Caco-2 (cell line): ENCODE measurements at regions not wholly inside any gene's neighbourhood (a gene's known extent, or its start where the extent isn't known, plus 50 kb on each side); places are given as distances from the start of the nearest gene placed in this dataset.

Experiments
- BruUV-seq: library from RNA; stranded (reverse); fragments of 400-500 nt; replicated peaks from 2 replicates; lab custom pipeline; 2021; lab: Mats Ljungman, UMichigan
- CTCF ChIA-PET: fragments of 300-600 bp; sonication (Branson Sonifier 250); formaldehyde crosslinking; loops from one replicate; lab custom pipeline; 2022; ENCODE audit warnings: antibody characterized with exemption; lab: Charles Lee
- POLR2A ChIA-PET: fragments of 300-600 bp; sonication (Branson Sonifier 250); formaldehyde crosslinking; loops from one replicate; lab custom pipeline; 2022; ENCODE audit warnings: antibody characterized with exemption; lab: Charles Lee
- DNase-seq, 2 experiments: peaks; one replicate each; pipeline versions ENCODE4 v3.0.0 to v3.0.0-alpha.2; 2020 to 2022
- H3K27me3 ChIP-seq: replicated peaks from 2 replicates; pipeline ENCODE4 v1.6.0; 2011; ENCODE audit warnings: low read length; ENCODE audit not compliant: control insufficient read depth, insufficient read depth
- H3K36me3 ChIP-seq: 2 replicates; pipeline ENCODE4 v1.5.1; 2011; ENCODE audit warnings: low read length; ENCODE audit not compliant: control insufficient read depth, insufficient read depth
- H3K4me1 ChIP-seq: fragments of 250-450 bp; sonication (Bioruptor Pico); 2 replicates; pipeline ENCODE4 v1.5.1; 2020; ENCODE audit warnings: mild to moderate bottlenecking
- H3K4me3 ChIP-seq: 2 replicates; pipeline ENCODE4 v1.5.1; 2011; ENCODE audit warnings: low read depth, mild to moderate bottlenecking, control low read depth, low read length
- H3K9me3 ChIP-seq: fragments of 250-450 bp; sonication (Bioruptor Pico); 2 replicates; pipeline ENCODE4 v1.5.1; 2020; ENCODE audit warnings: mild to moderate bottlenecking, moderate library complexity
- H3K27ac Mint-ChIP-seq: one replicate; pipeline ENCODE4 v1.8.0; 2022; ENCODE audit warnings: mixed read lengths; ENCODE audit not compliant: unreplicated experiment
- H3K27me3 Mint-ChIP-seq: one replicate; pipeline ENCODE4 v1.8.0; 2022; ENCODE audit warnings: mixed read lengths; ENCODE audit not compliant: insufficient read depth, unreplicated experiment
- H3K36me3 Mint-ChIP-seq: one replicate; pipeline ENCODE4 v1.8.0; 2022; ENCODE audit warnings: mild to moderate bottlenecking, mixed read lengths; ENCODE audit not compliant: insufficient read depth, unreplicated experiment
- H3K4me1 Mint-ChIP-seq: one replicate; pipeline ENCODE4 v1.8.0; 2022; ENCODE audit warnings: low read depth, mixed read lengths; ENCODE audit not compliant: unreplicated experiment
- H3K4me3 Mint-ChIP-seq: one replicate; pipeline ENCODE4 v1.8.0; 2022; ENCODE audit warnings: mild to moderate bottlenecking, moderate library complexity, mixed read lengths; ENCODE audit not compliant: unreplicated experiment
- H3K9me3 Mint-ChIP-seq: one replicate; pipeline ENCODE4 v1.8.0; 2022; ENCODE audit warnings: mixed read lengths; ENCODE audit not compliant: unreplicated experiment
- CTCF ChIP-seq, 2 experiments: fragments of 200-600 bp in 1 of 2; IDR thresholded peaks; 1 replicate in 1 of 2; 2 replicates in 1 of 2; pipeline versions ENCODE4 v1.5.1 to v1.8.0; 2011 to 2022; ENCODE audit warnings: antibody characterized with exemption in 1 of 2, control low read depth in 1 of 2, inconsistent platforms in 1 of 2, low read depth in 1 of 2, low read length in 1 of 2, mild to moderate bottlenecking in 1 of 2, moderate library complexity in 1 of 2; ENCODE audit not compliant: insufficient read depth in 1 of 2, severe bottlenecking in 1 of 2, unreplicated experiment in 1 of 2
- intact Hi-C: fragments of 100-400 bp; cut with micrococcal nuclease; formaldehyde crosslinking; loops from one replicate; pipeline ENCODE4 v1.10.0; 2022; ENCODE audit not compliant: unreplicated experiment

GRCh38 chr16:50482271-50482670, 65.9 kb upstream of the NKD1 start:
- BruUV-seq = no TSS peak
- no peak overlapping the region for H3K4me3 ChIP-seq
- TF ChIP-seq CTCF (IDR thresholded peaks at IDR 0.05; ENCODE audit: insufficient read depth in 1 of 2, low read depth in 1 of 2, low read length in 1 of 2, severe bottlenecking in 1 of 2, unreplicated experiment in 1 of 2) = no peak
- H3K27me3 Mint-ChIP-seq = no peaks in the 10 kb centered on the region
- ChIA-PET POLR2A (no interaction called here), CTCF (interaction anchor here (1.1 kb wide), 1 partner anchor 108 kb away, joined by 6 read pairs; no protein-coding TSS in a partner anchor)
- peaks cover 5% of the 10 kb centered on the region; the same call in 1 of the 2 replicates for H3K9me3 ChIP-seq
- intact Hi-C loops = no loop called here
- H3K27ac Mint-ChIP-seq = no peak overlapping the region
- peaks cover 22% of the 10 kb centered on the region for H3K9me3 Mint-ChIP-seq
- H3K36me3 ChIP-seq = no peaks in the 10 kb centered on the region
- no peak overlapping the region for H3K4me3 Mint-ChIP-seq
- no peaks in the 10 kb centered on the region for H3K36me3 Mint-ChIP-seq
- H3K4me1 Mint-ChIP-seq = peaks cover 8% of the 10 kb centered on the region
- peaks cover 6% of the 10 kb centered on the region; the same call in 1 of the 2 replicates for H3K4me1 ChIP-seq
- no peak for DNase-seq
- no peaks in the 10 kb centered on the region for H3K27me3 ChIP-seq

DNA sequence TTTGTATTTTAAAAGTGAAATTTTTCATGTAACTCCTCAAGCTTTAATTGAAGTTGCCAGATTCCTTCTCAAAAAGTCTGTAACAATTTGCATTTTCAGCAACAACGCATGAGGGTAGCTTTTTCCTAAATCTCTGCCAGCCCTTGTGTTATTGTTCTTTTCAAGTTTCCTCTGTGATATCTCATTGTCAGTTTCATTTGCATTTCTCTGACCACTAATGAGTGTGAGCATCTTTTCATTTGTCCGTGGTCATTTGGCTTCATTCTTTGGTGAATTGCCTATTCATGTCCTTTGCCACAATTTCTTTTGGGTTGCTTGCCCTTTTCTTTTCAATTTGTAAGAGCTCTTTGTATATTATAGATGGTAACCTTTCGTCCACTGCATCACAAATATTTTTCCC, 68.0 kb upstream of the NKD1 start:
- H3K27me3 Mint-ChIP-seq = no peaks in the 10 kb centered on the region
- H3K36me3 Mint-ChIP-seq = no peaks in the 10 kb centered on the region
- H3K9me3 ChIP-seq = peaks cover 3% of the 10 kb centered on the region; the same call in 1 of the 2 replicates
- intact Hi-C loops = no loop called here
- peaks cover 6% of the 10 kb centered on the region; the same call in 1 of the 2 replicates for H3K4me1 ChIP-seq
- CTCF ChIA-PET = no interaction called here
- peaks cover 8% of the 10 kb centered on the region for H3K4me1 Mint-ChIP-seq
- no peaks in the 10 kb centered on the region for H3K27me3 ChIP-seq
- POLR2A ChIA-PET = no interaction called here
- no peak for TF ChIP-seq CTCF (IDR thresholded peaks at IDR 0.05; ENCODE audit: insufficient read depth in 1 of 2, low read depth in 1 of 2, low read length in 1 of 2, severe bottlenecking in 1 of 2, unreplicated experiment in 1 of 2)
- BruUV-seq = no TSS peak
- H3K9me3 Mint-ChIP-seq = peaks cover 11% of the 10 kb centered on the region
- H3K4me3 ChIP-seq = no peak overlapping the region
- no peak overlapping the region for H3K27ac Mint-ChIP-seq
- H3K36me3 ChIP-seq = no peaks in the 10 kb centered on the region
- DNase-seq = no peak
- H3K4me3 Mint-ChIP-seq = no peak overlapping the region

GRCh38 chr16:50479771-50480170, 68.4 kb upstream of the NKD1 start:
- H3K9me3 Mint-ChIP-seq = peaks cover 11% of the 10 kb centered on the region
- Histone ChIP-seq H3K36me3 (no peaks in the 10 kb centered on the region), H3K9me3 (no peaks in the 10 kb centered on the region), H3K27me3 (no peaks in the 10 kb centered on the region), H3K4me3 (no peak overlapping the region), H3K4me1 (peaks cover 6% of the 10 kb centered on the region; the same call in 1 of the 2 replicates)
- CTCF ChIA-PET = no interaction called here
- TF ChIP-seq CTCF (IDR thresholded peaks at IDR 0.05; ENCODE audit: insufficient read depth in 1 of 2, low read depth in 1 of 2, low read length in 1 of 2, severe bottlenecking in 1 of 2, unreplicated experiment in 1 of 2) = no peak
- DNase-seq = no peak
- no peak overlapping the region for H3K4me3 Mint-ChIP-seq
- intact Hi-C loops = no loop called here
- no peaks in the 10 kb centered on the region for H3K36me3 Mint-ChIP-seq
- peaks cover 8% of the 10 kb centered on the region for H3K4me1 Mint-ChIP-seq
- BruUV-seq = no TSS peak
- no peak overlapping the region for H3K27ac Mint-ChIP-seq
- POLR2A ChIA-PET = no interaction called here
- no peaks in the 10 kb centered on the region for H3K27me3 Mint-ChIP-seq
